ENCODE measurements at regions not wholly inside any gene's neighbourhood (a gene's known extent, or its start where the extent isn't known, plus 50 kb on each side); places are given as distances from the start of the nearest gene placed in this dataset.
"Not testable (repeated sequence)": the region's sequence is repeated elsewhere in the genome, so short reads cannot be mapped to it uniquely, and the experiment has no call there.

- no peak for DNase-seq (ENCODE audit: low spot score)
Measured at GRCh38 chrX:47776292-47777006, 60.3 kb upstream of the ZNF81 start.

DNA sequence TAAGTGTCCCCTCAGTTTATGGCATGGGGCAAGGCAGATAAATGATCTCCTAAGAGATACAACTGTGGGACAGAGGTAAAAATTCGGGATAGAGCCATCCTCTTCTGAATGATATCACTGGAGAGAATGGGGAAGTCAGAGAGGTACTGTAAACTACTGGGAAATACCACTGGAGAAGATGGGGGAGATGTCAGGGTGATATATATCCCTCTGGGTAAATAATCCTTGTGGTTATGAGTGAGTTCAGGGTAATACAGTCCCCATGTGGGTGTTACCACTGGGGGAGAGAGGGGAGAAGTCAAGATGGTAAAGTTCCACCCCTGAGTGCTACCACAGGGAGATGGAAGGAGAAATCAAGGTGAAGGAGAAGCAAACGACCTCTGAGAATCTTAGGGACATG is 63.9 kb upstream of the ZNF81 start:
- DNase-seq (ENCODE audit: low spot score), result no peak

DNA sequence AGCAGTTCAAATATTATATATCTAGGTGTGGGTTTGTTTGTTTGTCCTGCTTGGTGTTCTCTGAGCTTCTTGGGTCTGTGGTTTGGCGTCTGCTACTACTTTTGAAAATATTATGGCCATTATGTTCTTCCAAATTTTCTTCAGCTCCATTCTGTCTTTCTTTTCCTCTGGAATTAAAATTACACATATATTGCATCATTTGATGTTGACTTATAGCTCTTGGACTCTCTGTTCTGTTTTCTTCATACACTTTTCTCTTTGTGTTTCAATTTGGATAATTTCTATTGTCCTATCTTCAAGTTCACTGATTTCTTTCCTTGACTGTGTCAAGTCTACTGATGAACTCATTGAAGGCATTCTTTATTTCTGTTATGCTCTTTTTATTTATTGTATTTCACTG is 65.2 kb upstream of the ZNF81 start:
- no peak for DNase-seq (ENCODE audit: low spot score)

DNA sequence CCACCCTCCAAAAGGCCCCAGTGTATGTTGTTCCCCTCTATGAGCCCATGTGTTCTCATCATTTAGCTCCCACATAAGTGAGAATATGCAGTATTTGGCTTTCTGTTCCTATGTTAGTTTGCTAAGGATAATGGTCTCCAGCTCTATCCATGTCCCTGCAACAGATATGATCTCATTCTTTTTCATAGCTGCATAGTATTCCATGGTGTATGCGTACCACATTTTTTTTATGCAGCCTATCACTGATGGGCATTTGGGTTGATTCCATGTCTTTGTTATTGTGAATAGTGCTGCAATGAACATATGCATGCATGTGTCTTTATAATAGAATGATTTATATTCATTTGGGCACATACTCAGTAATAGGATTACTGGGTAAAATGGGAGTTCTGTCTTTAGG is 73.9 kb upstream of the ZNF81 start:
- not testable (repeated sequence) for DNase-seq (ENCODE audit: low spot score)

- no peak for DNase-seq (ENCODE audit: low spot score)
Measured at GRCh38 chrX:47752685-47753084, 84.0 kb upstream of the ZNF81 start.

DNA sequence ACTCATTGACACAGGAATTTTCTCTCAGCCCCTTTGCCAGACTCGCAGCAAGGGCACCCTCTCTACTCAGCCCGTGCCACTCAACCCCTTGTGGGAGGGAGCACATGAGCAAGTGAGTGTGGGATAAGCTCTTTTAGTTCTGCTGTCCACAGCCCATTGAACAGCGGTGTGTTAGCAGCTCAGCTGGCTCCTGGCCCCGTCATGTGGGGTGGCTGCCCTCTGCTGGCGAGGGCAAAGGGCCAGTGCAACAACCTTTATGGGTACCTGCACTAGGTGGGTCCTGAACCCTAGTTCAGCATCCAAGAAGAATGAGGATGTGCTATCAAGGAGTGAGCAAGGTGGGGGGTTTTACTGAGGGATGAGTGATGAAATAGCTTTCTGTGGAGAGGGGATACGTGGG is 85.0 kb upstream of the ZNF81 start:
- peak; percentile 31 for DNase-seq (ENCODE audit: low spot score)

DNA sequence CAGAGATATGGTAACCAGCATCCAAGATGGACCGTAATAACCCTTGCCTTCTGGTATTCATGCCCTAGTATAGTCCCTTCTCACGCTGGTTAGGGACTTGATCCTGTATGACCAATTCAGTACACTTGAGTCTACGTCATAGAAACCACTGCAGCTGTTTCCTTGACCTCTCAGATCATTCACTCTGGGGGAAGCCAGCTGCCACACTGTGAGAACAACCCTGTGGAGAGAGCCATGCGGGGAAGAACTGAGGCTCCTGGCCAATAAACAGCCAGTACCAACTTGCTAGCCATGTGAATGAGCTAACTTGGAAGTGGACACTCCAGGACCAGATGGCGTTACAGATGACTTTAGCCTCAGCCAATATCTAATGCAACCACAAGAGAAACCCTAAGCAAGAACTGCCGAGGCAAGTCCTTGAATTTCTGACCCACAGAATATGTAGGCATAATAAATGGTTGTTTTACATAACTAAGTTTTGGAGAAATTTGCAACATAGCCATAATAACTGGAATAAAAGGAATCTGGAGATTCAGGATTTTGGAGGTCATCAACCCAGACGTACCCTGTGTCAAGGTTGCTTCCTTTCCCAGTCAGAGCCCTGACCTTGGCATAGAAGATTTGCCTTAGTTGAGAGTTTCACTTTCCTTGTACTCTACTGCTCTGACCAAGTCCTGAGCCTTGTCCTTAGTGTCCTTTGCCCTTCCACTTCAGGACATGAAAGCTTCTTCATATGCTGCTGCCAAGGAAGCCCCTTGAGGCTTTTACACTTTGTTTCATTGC is 87.3 kb upstream of the ZNF81 start:
- DNase-seq (ENCODE audit: low spot score), result no peak

GRCh38 chrX:47748576-47748975 is 88.1 kb upstream of the ZNF81 start:
- no peak for DNase-seq (ENCODE audit: low spot score)

DNA sequence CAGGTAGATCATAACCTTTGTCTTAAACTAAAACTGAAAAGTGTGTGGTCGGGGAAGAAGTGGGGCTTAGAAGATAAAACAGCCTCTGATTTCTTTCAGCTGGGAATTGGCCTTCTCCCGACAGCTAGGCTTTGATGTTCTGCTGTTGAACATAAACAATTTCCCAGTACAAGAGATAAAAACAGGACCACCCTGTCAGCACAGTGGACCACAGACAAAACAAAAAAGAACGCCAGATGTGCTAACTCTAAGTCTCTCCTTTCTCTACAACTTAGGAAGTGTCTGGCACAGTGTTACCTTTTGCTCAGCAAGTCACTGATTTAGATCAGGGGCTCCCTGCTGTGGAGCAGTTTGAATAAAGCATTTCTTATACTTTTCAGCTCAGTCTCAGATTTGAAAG is 87.5 kb upstream of the UXT start:
- DNase-seq (ENCODE audit: low spot score), result no peak

DNA sequence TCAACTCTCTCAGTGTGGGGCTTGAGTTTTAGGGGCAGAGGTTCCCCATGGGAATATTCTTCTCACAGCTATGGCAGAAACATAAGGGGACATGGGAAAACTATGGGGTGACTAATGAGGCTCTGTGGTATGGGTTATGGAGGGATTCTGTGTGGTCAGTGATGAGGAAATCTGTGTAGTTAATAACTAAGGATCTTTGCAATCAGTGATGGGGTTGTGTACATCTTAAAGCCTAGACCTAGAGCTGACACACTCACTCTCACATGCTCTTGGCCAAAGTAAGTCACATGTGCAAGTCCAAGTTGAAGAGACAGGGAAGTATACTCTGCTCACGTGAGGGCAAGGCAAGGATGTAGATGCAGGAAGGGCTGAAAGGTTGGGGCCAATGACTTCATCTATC is 86.4 kb upstream of the UXT start:
- no peak for DNase-seq (ENCODE audit: low spot score)

- DNase-seq (ENCODE audit: low spot score), result no peak
Measured at GRCh38 chrX:47743504-47743903, 84.5 kb upstream of the UXT start.

DNA sequence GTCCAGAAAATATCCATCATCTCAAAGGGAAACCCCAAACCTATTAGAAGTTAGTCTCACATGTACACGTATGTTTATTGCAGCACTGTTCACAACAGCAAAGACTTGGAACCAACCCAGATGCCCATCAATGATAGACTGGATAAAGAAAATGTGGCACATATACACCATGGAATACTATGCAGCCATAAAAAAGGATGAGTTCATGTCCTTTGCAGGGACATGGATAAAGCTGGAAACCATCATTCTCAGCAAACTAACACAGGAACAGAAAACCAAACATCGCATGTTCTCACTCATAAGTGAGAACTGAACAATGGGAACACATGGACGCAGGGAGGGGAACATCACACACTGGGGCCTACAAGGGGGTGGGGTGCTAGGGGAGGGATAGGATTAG is 79.9 kb upstream of the UXT start:
- DNase-seq (ENCODE audit: low spot score), result not testable (repeated sequence)

GRCh38 chrX:47723689-47724088 is 64.7 kb upstream of the UXT start:
- peak; percentile 11 for DNase-seq (ENCODE audit: low spot score)

- DNase-seq (ENCODE audit: low spot score), result no peak
Measured at GRCh38 chrX:47723083-47723482, 64.1 kb upstream of the UXT start.

GRCh38 chrX:47722260-47722659 is 63.3 kb upstream of the UXT start:
- no peak for DNase-seq (ENCODE audit: low spot score)

- DNase-seq (ENCODE audit: low spot score), result not testable (repeated sequence)
Measured at GRCh38 chrX:47715078-47715477, 56.1 kb upstream of the UXT start.

DNA sequence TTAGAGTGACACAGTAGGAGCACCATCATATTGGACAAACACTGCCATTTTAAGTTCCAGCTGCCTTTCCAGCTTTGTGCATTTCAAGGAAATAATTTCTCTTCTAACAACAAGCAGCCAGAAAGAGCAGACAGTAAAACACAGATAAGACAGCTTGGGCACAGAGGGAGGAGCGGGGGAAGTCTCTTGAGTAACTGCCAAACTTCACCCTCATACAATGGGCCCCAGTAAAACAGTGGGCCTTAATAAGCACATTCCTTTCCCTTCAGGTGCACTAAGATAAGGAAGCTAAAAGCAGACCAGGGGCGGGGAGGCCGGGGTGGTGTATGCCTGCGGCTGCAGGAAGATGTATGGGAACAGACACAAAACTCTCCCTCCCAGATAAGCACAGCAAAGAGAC is 53.7 kb upstream of the UXT start:
- not testable (repeated sequence) for DNase-seq (ENCODE audit: low spot score)

- DNase-seq (ENCODE audit: low spot score), result no peak
Measured at GRCh38 chrX:47710252-47710651, 51.3 kb upstream of the UXT start.

Data from activated CD4-positive, alpha-beta T cell treated with anti-CD3 and anti-CD28 coated beads, Interleukin-2, Interleukin-4, amounts not matched to agents 100 ng/mL and 50 ng/mL, durations not matched to agents 16 hours and 8 hours (primary cell).